ENCODE measurements at regions not wholly inside any gene's neighbourhood (a gene's known extent, or its start where the extent isn't known, plus 50 kb on each side); places are given as distances from the start of the nearest gene placed in this dataset.

- TF ChIP-seq CTCF (IDR thresholded peaks at IDR 0.05): no peak
- no peak for TF ChIP-seq EZH2 (IDR thresholded peaks at IDR 0.05; ENCODE audit: borderline replicate concordance, insufficient read depth, low read depth, low read length, poor library complexity, severe bottlenecking)
Measured at GRCh38 chr18:29383311-29384273, 1206.7 kb upstream of the CDH2 start.

All from B cell (primary cell).